ENCODE measurements at regions not wholly inside any gene's neighbourhood (a gene's known extent, or its start where the extent isn't known, plus 50 kb on each side); places are given as distances from the start of the nearest gene placed in this dataset.

DNA sequence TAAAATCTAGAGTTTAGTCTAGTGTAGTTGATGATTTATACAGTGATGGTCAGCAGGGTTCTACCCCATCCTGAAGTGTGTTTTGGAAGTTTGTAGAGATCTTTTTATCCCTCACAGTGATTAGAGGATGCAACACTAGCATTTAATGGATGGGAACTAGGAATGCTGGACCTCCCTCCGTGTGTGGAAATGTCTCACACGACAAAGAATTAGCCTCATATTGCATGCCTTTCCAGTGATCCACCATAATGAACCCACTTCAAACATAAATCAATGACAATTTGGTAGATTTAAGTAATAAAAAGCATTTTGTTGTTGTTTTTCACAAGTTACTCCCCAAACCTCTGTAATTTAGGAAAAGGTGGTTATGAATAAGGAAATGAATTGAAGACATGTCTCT lies 82.5 kb upstream of the LMNB1 start:
- Histone ChIP-seq H3K36me3 (no peaks in the 10 kb centered on the region), H3K27ac (no peak overlapping the region), H3K4me3 (no peak overlapping the region), H3K4me1 (no peaks in the 10 kb centered on the region), H3K9me3 (no peaks in the 10 kb centered on the region), H3K27me3 (no peaks in the 10 kb centered on the region)
- intact Hi-C loops (cut with DNase I), result no loop called here
- ATAC-seq (no peak), FAIRE-seq (no peak), DNase-seq (no peak)
- 56 to 65% methylated on average over 2 of the region's 2 CpGs for WGBS, 2 donors
- TF ChIP-seq, protein P1, sequence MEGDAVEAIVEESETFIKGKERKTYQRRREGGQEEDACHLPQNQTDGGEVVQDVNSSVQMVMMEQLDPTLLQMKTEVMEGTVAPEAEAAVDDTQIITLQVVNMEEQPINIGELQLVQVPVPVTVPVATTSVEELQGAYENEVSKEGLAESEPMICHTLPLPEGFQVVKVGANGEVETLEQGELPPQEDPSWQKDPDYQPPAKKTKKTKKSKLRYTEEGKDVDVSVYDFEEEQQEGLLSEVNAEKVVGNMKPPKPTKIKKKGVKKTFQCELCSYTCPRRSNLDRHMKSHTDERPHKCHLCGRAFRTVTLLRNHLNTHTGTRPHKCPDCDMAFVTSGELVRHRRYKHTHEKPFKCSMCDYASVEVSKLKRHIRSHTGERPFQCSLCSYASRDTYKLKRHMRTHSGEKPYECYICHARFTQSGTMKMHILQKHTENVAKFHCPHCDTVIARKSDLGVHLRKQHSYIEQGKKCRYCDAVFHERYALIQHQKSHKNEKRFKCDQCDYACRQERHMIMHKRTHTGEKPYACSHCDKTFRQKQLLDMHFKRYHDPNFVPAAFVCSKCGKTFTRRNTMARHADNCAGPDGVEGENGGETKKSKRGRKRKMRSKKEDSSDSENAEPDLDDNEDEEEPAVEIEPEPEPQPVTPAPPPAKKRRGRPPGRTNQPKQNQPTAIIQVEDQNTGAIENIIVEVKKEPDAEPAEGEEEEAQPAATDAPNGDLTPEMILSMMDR (IDR thresholded peaks at IDR 0.05), result no peak

DNA sequence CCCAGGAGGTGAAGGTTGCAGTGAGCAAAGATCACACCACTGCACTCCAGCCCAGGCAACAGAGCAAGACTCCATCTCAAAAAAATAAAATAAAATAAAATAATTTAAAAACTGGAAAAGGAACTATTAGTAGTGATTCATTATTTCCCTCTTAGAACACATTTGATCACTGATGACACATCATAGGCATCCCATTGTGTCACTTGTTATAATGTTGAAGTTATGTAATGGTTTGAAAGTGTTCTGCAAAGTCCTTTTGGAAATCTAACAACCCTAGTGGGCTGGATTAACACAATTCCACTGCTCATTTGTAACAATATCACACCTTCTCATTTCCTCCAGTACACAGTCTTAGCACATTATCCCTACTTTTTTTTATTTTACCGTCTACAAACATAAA lies 81.8 kb upstream of the LMNB1 start:
- DNase-seq, result no peak
- 73 to 89% methylated on average over 1 of the region's 1 CpG for WGBS, 2 donors
- intact Hi-C loops (cut with DNase I), result no loop called here
- H3K4me1 ChIP-seq, result no peaks in the 10 kb centered on the region
- no peak for FAIRE-seq
- no peak overlapping the region for H3K27ac ChIP-seq
- no peaks in the 10 kb centered on the region for H3K9me3 ChIP-seq
- no peak overlapping the region for H3K4me3 ChIP-seq
- no peaks in the 10 kb centered on the region for H3K27me3 ChIP-seq
- ATAC-seq, result no peak
- TF ChIP-seq, protein P1 (IDR thresholded peaks at IDR 0.05), result no peak
- H3K36me3 ChIP-seq, result no peaks in the 10 kb centered on the region

DNA sequence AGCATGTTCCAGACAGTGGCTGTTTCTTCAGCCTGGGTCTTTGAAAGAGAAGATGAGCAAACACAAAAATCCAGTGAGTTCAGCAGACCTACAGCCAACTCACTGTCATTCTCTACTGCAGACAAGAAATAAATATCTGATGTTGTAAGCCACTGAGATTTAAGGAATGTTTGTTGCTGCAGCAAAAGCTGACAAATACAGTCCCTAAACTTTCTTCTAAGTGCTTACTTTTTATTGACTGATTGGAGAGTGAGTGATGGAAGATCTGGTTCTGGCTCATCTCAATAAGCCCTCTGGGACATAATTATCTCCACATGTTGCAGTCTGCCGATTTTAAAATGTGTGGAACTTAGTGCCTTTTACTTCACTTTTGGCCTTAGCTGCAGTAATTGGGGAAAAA lies 69.9 kb upstream of the LMNB1 start:
- intact Hi-C loops (cut with DNase I), result no loop called here
- DNase-seq (no peak), ATAC-seq (no peak), FAIRE-seq (no peak)
- H3K9me3 ChIP-seq, result no peaks in the 10 kb centered on the region
- no peak overlapping the region for H3K4me3 ChIP-seq
- H3K27ac ChIP-seq, result no peak overlapping the region
- 75 to 80% methylated on average over 1 of the region's 1 CpG for WGBS, 2 donors
- H3K36me3 ChIP-seq, result no peaks in the 10 kb centered on the region
- no peaks in the 10 kb centered on the region for H3K4me1 ChIP-seq
- TF ChIP-seq, protein P1 (IDR thresholded peaks at IDR 0.05), result no peak
- no peaks in the 10 kb centered on the region for H3K27me3 ChIP-seq

DNA sequence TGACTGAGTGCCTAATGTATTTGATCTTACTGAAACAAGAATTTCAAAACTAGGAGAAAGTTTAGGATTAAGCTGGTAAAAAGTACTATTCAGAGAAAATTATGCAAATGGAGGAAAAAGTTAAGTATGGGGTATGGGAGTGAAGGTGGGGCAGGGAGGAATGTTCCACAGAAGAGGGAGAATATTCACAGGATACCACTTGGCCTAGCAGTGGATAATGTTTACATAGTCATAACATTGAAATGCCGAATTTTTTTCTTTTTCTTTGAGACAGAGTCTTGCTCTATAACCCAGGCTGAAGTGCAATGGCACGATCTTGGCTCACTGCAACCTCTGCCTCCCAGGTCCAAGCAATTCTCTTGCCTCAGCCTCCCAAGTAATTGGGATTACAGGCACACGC lies 61.2 kb upstream of the LMNB1 start:
- no peak for FAIRE-seq
- no peak for ATAC-seq
- Histone ChIP-seq H3K27ac (no peak overlapping the region), H3K9me3 (no peaks in the 10 kb centered on the region), H3K4me3 (no peak overlapping the region), H3K27me3 (no peaks in the 10 kb centered on the region), H3K4me1 (no peaks in the 10 kb centered on the region), H3K36me3 (no peaks in the 10 kb centered on the region)
- TF ChIP-seq, protein P1 (IDR thresholded peaks at IDR 0.05), result no peak
- intact Hi-C loops (cut with DNase I), result no loop called here
- no peak for DNase-seq
- WGBS, 2 donors, result 69 to 76% methylated on average over 3 of the region's 3 CpGs

DNA sequence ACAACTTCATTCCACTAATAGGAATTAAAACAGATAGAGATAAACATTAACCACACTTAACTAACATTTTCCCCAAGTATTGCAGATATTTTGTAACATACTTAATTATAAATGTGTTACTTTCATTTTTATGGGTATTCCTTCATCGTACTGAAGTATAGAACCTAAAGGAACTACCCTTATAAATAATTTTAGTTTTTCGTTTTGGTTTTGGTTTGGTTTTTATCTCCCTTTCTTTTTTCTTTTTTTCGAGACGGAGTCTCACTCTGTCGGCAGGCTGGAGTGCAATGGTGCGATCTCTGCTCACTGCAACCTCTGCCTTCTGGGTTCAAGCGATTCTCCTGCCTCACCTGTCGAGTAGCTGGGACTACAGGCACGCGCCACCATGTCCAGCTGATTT lies 60.1 kb upstream of the LMNB1 start:
- ATAC-seq (no peak), FAIRE-seq (no peak), DNase-seq (no peak)
- no peak overlapping the region for H3K27ac ChIP-seq
- no peak overlapping the region for H3K4me3 ChIP-seq
- no peaks in the 10 kb centered on the region for H3K36me3 ChIP-seq
- no peaks in the 10 kb centered on the region for H3K4me1 ChIP-seq
- TF ChIP-seq, protein P1 (IDR thresholded peaks at IDR 0.05), result no peak
- WGBS, 2 donors, result 79 to 90% methylated on average over 10 of the region's 10 CpGs
- intact Hi-C loops (cut with DNase I), result no loop called here
- no peaks in the 10 kb centered on the region for H3K27me3 ChIP-seq
- H3K9me3 ChIP-seq, result no peaks in the 10 kb centered on the region

Data from pancreas (tissue), 10 donors.